Activated naive CD4-positive, alpha-beta T cell treated with anti-CD3 and anti-CD28 coated beads, Interleukin-2, amount 50 U/mL, for 24 hours (primary cell): ENCODE measurements at regions not wholly inside any gene's neighbourhood (a gene's known extent, or its start where the extent isn't known, plus 50 kb on each side); places are given as distances from the start of the nearest gene placed in this dataset.

Experiments
- H3K27ac Mint-ChIP-seq: one replicate; pipeline ENCODE4 v1.8.0; 2021; ENCODE audit warnings: mild to moderate bottlenecking, mixed read lengths
- H3K27me3 Mint-ChIP-seq: one replicate; pipeline ENCODE4 v1.8.0; 2021; ENCODE audit warnings: mixed read lengths
- H3K36me3 Mint-ChIP-seq: one replicate; pipeline ENCODE4 v1.8.0; 2021; ENCODE audit warnings: mixed read lengths
- H3K4me1 Mint-ChIP-seq: one replicate; pipeline ENCODE4 v1.8.0; 2021; ENCODE audit warnings: mixed read lengths
- H3K4me3 Mint-ChIP-seq: one replicate; pipeline ENCODE4 v1.8.0; 2021; ENCODE audit warnings: mild to moderate bottlenecking, mixed read lengths
- H3K9me3 Mint-ChIP-seq: one replicate; pipeline ENCODE4 v1.8.0; 2021; ENCODE audit warnings: mixed read lengths

DNA sequence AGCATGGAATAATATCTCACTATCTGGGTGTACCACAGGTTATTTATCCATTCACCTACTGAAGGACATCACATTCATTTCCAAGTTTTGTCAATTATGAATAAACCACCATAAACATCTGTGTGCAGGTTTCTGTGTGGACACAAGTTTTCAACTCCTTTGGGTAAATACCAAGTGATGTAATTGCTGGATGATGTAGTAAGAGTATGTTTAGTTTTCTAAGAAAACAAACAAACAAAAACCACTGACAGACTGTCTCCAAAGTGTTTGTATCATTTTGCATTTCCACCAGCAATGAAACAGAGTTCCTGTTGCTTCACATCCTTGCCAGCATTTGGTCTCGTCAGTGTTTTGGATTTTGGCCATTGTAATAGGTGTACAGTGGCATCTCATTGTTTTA is 435.7 kb upstream of the PROX1 start:
- Mint-ChIP-seq H3K4me1 (no peaks in the 10 kb centered on the region), H3K27me3 (no peaks in the 10 kb centered on the region), H3K27ac (no peak overlapping the region), H3K9me3 (no peaks in the 10 kb centered on the region), H3K36me3 (no peaks in the 10 kb centered on the region), H3K4me3 (no peak overlapping the region)

DNA sequence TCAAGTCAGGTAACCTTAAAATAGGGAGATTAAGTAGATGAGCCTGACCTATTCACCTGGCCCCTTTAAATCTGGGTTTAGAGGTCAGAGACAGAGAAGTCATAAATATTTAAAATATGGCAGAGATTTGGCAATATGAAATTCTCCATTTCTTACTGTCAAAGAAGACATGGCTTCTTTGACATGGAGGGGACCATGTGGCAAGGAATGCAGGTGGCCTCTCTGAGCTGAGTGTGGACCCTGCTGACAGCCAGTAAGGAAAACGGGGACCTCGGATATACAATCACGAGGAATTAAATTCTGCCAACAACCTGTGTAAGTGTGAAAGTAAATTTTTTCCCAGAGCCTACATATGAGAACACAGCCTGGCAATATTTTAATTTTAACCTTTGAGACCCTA is 427.5 kb upstream of the PROX1 start:
- H3K4me3 Mint-ChIP-seq: no peak overlapping the region
- H3K9me3 Mint-ChIP-seq: peaks cover 12% of the 10 kb centered on the region
- peaks cover 4% of the 10 kb centered on the region for H3K36me3 Mint-ChIP-seq

GRCh38 chr1:213561870-213562269 is 425.9 kb upstream of the PROX1 start:
- peaks cover 1% of the 10 kb centered on the region for H3K27me3 Mint-ChIP-seq
- H3K9me3 Mint-ChIP-seq: peaks cover 20% of the 10 kb centered on the region

More for the DNA sequence above, 427.5 kb upstream of the PROX1 start:
- Mint-ChIP-seq H3K4me1 (no peaks in the 10 kb centered on the region), H3K27me3 (peaks cover 1% of the 10 kb centered on the region), H3K27ac (no peak overlapping the region)

DNA sequence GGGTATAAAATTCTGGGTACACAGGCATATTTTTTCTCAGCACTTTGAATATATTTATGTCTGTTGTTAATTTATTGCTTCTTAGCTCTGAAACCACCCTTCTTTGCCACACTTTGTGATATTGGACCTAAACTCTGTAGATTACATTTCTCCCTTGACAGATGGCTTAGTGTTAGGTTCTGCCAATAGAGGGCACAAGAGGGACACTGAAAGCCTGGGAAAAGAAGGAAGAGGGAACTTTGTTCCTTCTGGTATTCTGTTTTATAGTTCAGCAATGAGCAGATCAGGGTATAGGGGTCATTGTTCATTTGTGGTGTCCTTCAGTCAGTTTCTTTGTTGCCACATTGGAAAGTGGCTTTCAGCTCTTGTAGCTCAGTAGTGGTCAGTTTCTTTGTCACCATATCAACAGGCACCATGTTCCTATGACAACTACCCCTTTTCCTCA is 423.5 kb upstream of the PROX1 start:
- Mint-ChIP-seq H3K4me3 (no peak overlapping the region), H3K27ac (no peak overlapping the region), H3K27me3 (peaks cover 4% of the 10 kb centered on the region), H3K4me1 (no peaks in the 10 kb centered on the region), H3K36me3 (peaks cover 6% of the 10 kb centered on the region), H3K9me3 (peaks cover 23% of the 10 kb centered on the region)

More at GRCh38 chr1:213561870-213562269, 425.9 kb upstream of the PROX1 start:
- Mint-ChIP-seq H3K4me3 (no peak overlapping the region), H3K27ac (no peak overlapping the region), H3K36me3 (peaks cover 6% of the 10 kb centered on the region), H3K4me1 (no peaks in the 10 kb centered on the region)

GRCh38 chr1:213568929-213569815 is 418.6 kb upstream of the PROX1 start:
- Mint-ChIP-seq H3K36me3 (peaks cover 4% of the 10 kb centered on the region), H3K4me3 (no peak overlapping the region), H3K27me3 (peaks cover 6% of the 10 kb centered on the region), H3K4me1 (no peaks in the 10 kb centered on the region), H3K27ac (no peak overlapping the region), H3K9me3 (peaks cover 18% of the 10 kb centered on the region)

DNA sequence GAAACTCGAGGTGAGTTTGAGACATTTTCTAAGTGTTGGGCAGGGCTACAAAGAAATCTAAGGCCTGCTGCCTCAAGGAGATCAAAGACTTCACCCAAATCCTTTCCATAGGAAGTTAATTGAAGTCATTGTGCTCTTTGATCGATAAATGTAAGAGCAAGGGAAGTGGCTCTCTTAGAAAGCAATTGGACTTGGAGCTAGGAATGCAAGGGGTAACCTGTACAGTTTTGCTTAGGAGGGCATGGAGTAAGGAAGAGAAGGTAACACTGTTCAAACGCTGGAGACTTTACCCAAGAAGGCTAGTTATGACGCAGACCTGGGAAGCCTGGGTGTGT is 418.0 kb upstream of the PROX1 start:
- H3K27me3 Mint-ChIP-seq: peaks cover 6% of the 10 kb centered on the region
- H3K4me3 Mint-ChIP-seq: no peak overlapping the region
- no peaks in the 10 kb centered on the region for H3K4me1 Mint-ChIP-seq
- H3K36me3 Mint-ChIP-seq: peaks cover 2% of the 10 kb centered on the region
- no peak overlapping the region for H3K27ac Mint-ChIP-seq
- H3K9me3 Mint-ChIP-seq: peaks cover 15% of the 10 kb centered on the region

GRCh38 chr1:213570487-213570886 is 417.3 kb upstream of the PROX1 start:
- Mint-ChIP-seq H3K4me3 (no peak overlapping the region), H3K27me3 (peaks cover 6% of the 10 kb centered on the region), H3K27ac (no peak overlapping the region), H3K4me1 (no peaks in the 10 kb centered on the region), H3K36me3 (peaks cover 2% of the 10 kb centered on the region), H3K9me3 (peaks cover 9% of the 10 kb centered on the region)

- H3K4me1 Mint-ChIP-seq: no peaks in the 10 kb centered on the region
- H3K27me3 Mint-ChIP-seq: peaks cover 6% of the 10 kb centered on the region
- H3K9me3 Mint-ChIP-seq: peaks cover 7% of the 10 kb centered on the region
- H3K36me3 Mint-ChIP-seq: peaks cover under 1% of the 10 kb centered on the region
- H3K4me3 Mint-ChIP-seq: no peak overlapping the region
- H3K27ac Mint-ChIP-seq: no peak overlapping the region
Measured at GRCh38 chr1:213571419-213571818, 416.4 kb upstream of the PROX1 start.

- H3K36me3 Mint-ChIP-seq: no peaks in the 10 kb centered on the region
- H3K4me3 Mint-ChIP-seq: no peak overlapping the region
Measured at GRCh38 chr1:213571843-213572242, 415.9 kb upstream of the PROX1 start.

GRCh38 chr1:213572912-213573647 is 414.7 kb upstream of the PROX1 start:
- no peak overlapping the region for H3K27ac Mint-ChIP-seq
- H3K4me3 Mint-ChIP-seq: no peak overlapping the region
- H3K36me3 Mint-ChIP-seq: peaks cover 6% of the 10 kb centered on the region
- H3K4me1 Mint-ChIP-seq: no peaks in the 10 kb centered on the region
- H3K9me3 Mint-ChIP-seq: peaks cover 7% of the 10 kb centered on the region
- peaks cover 6% of the 10 kb centered on the region for H3K27me3 Mint-ChIP-seq

More at GRCh38 chr1:213571843-213572242, 415.9 kb upstream of the PROX1 start:
- Mint-ChIP-seq H3K27me3 (peaks cover 6% of the 10 kb centered on the region), H3K27ac (no peak overlapping the region), H3K9me3 (peaks cover 3% of the 10 kb centered on the region), H3K4me1 (no peaks in the 10 kb centered on the region)

GRCh38 chr1:213573648-213574009 is 414.1 kb upstream of the PROX1 start:
- Mint-ChIP-seq H3K27me3 (peaks cover 5% of the 10 kb centered on the region), H3K36me3 (peaks cover 6% of the 10 kb centered on the region), H3K4me1 (no peaks in the 10 kb centered on the region), H3K9me3 (peaks cover 7% of the 10 kb centered on the region), H3K4me3 (no peak overlapping the region), H3K27ac (no peak overlapping the region)

DNA sequence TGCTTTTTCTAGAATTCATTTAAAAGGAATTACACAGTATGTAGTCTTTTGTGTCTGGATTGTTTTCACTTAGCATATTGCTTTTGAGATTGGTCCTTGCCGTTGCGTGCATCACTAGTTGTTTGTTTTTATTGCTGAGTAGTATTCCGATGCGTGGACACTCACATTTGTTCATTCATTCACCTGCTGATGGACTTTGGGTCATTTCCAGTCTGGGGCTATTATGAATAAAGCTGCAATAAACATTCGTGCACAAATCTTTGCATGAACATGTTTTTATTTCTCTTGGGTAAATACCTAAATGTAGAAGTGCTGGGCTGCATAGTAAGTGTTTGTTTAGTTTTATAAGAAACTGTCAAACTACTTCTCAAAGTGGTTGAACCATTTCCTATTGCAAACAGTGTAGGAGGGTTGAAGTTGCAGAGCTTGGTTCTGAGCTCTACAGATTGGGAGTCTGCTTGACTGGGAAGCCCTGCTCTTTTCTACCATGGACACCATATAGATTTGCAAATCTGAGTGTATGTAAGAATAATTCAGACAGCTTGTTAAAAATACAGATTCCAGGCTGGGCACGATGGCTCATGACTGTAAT is 404.7 kb upstream of the PROX1 start:
- Mint-ChIP-seq H3K27me3 (no peaks in the 10 kb centered on the region), H3K9me3 (peaks cover 5% of the 10 kb centered on the region), H3K36me3 (no peaks in the 10 kb centered on the region)

GRCh38 chr1:213584272-213584671 is 403.5 kb upstream of the PROX1 start:
- peaks cover 6% of the 10 kb centered on the region for H3K4me1 Mint-ChIP-seq
- H3K27me3 Mint-ChIP-seq: no peaks in the 10 kb centered on the region
- H3K9me3 Mint-ChIP-seq: no peaks in the 10 kb centered on the region
- no peak overlapping the region for H3K4me3 Mint-ChIP-seq
- no peak overlapping the region for H3K27ac Mint-ChIP-seq
- no peaks in the 10 kb centered on the region for H3K36me3 Mint-ChIP-seq

More for the DNA sequence above, 404.7 kb upstream of the PROX1 start:
- H3K27ac Mint-ChIP-seq: no peak overlapping the region
- H3K4me3 Mint-ChIP-seq: no peak overlapping the region
- peaks cover 6% of the 10 kb centered on the region for H3K4me1 Mint-ChIP-seq

DNA sequence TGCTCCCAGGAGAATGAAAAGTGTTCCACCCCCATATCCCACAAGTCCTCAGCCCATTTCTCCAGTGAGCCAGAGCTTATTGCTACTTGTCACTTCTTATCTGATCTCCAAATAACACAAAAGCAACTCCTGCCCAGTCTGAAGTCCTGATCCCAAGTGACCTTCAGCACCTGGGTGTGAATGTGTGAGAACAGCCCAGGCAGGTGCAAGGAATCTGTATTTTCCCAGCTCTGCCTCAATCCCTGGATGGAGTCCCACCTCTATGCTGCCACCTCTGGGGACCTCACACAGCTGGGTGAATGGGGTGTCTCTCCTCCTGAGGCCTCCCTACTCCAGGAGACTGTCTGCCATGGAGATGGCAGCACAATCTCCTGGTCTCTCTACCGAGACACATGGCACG is 402.4 kb upstream of the PROX1 start:
- Mint-ChIP-seq H3K4me1 (peaks cover 6% of the 10 kb centered on the region), H3K27ac (no peak overlapping the region), H3K9me3 (no peaks in the 10 kb centered on the region), H3K4me3 (no peak overlapping the region), H3K36me3 (no peaks in the 10 kb centered on the region), H3K27me3 (no peaks in the 10 kb centered on the region)

- Mint-ChIP-seq H3K36me3 (no peaks in the 10 kb centered on the region), H3K4me3 (no peak overlapping the region), H3K27ac (no peak overlapping the region), H3K27me3 (no peaks in the 10 kb centered on the region), H3K4me1 (peaks cover 6% of the 10 kb centered on the region), H3K9me3 (no peaks in the 10 kb centered on the region)
Measured at GRCh38 chr1:213585959-213586586, 401.7 kb upstream of the PROX1 start.
